HCT116 (cell line): ENCODE measurements at regions not wholly inside any gene's neighbourhood (a gene's known extent, or its start where the extent isn't known, plus 50 kb on each side); places are given as distances from the start of the nearest gene placed in this dataset.
A peak's percentile ranks its signal among the peaks of the same experiment; 100 is the strongest.

Experiments used
- ATAC-seq: fragments of 200-7000 bp; cut with Tn5 transposase; 2 replicates; pipeline ENCODE4 v1.9.1; 2020; ENCODE audit warnings: mild to moderate bottlenecking, moderate library complexity
- BruUV-seq: library from RNA; stranded (reverse); fragments of 400-500 nt; replicated peaks from 2 replicates; lab custom pipeline; 2021; lab: Mats Ljungman, UMichigan
- CTCF ChIA-PET: fragments of 300-600 bp; sonication (Branson Sonifier 250); formaldehyde crosslinking; loops from one replicate; lab custom pipeline; 2021; ENCODE audit warnings: antibody characterized with exemption; lab: Charles Lee
- POLR2A ChIA-PET: fragments of 300-600, 350-600 bp; sonication (Branson Sonifier 250); formaldehyde crosslinking; loops from one replicate; lab custom pipeline; 2021; ENCODE audit warnings: antibody characterized with exemption; lab: Charles Lee
- RAD21 ChIA-PET, 2 experiments: fragments of 300-600 bp; sonication (Branson Sonifier 250); formaldehyde crosslinking; loops; one replicate each; lab custom pipeline; 2023; ENCODE audit warnings: low total read pairs in 2 of 2; ENCODE audit not compliant: uncharacterized antibody in 2 of 2, unreplicated experiment in 2 of 2, low non-redundant PET in 1 of 2; lab: Charles Lee
- DNase-seq: peaks from one replicate; pipeline ENCODE4 v3.0.0-alpha.2; 2010; ENCODE audit warnings: low read depth, low spot score
- H2AFZ ChIP-seq: fragments of 200-600 bp; shearing (Covaris generic), sonication (generic); 2 replicates; pipeline ENCODE4 v1.6.1; 2017; ENCODE audit warnings: low read depth, mixed run types, mixed read lengths, antibody characterized with exemption, low read length; ENCODE audit not compliant: poor library complexity, severe bottlenecking
- H3K27ac ChIP-seq: 2 replicates; pipeline ENCODE4 v1.5.1; 2012; ENCODE audit warnings: low read depth, low read length
- H3K27me3 ChIP-seq: fragments of 200-600 bp; sonication (generic); 2 replicates; pipeline ENCODE4 v1.6.1; 2016; ENCODE audit warnings: mixed run types, low read length, mixed read lengths; ENCODE audit not compliant: insufficient read depth
- H3K36me3 ChIP-seq, 2 experiments: fragments of 200-500 bp in 1 of 2; fragments of 200-600 bp in 1 of 2; sonication (Bioruptor generic) in 1 of 2; sonication (generic) in 1 of 2; 2 replicates each; pipeline versions ENCODE4 v1.5.1 to v1.6.1; 2014 to 2016; ENCODE audit warnings: low read length in 2 of 2, inconsistent platforms in 1 of 2, mixed read lengths in 1 of 2, mixed run types in 1 of 2; ENCODE audit not compliant: insufficient read depth in 2 of 2, control insufficient read depth in 1 of 2
- H3K4me1 ChIP-seq, 2 experiments: fragments of 200-600 bp in 1 of 2; sonication (generic) in 1 of 2; 2 replicates each; pipeline versions ENCODE4 v1.5.1 to v1.6.1; 2012 to 2017; ENCODE audit warnings: low read length in 2 of 2, inconsistent platforms in 1 of 2, mild to moderate bottlenecking in 1 of 2, mixed read lengths in 1 of 2, mixed run types in 1 of 2, moderate library complexity in 1 of 2; ENCODE audit not compliant: insufficient read depth in 2 of 2, control insufficient read depth in 1 of 2
- H3K4me2 ChIP-seq: fragments of 200-600 bp; sonication (generic); 2 replicates; pipeline ENCODE4 v1.6.1; 2017; ENCODE audit warnings: mixed run types, low read length, mixed read lengths
- H3K4me3 ChIP-seq, 2 experiments: fragments of 200-600 bp in 1 of 2; sonication (generic) in 1 of 2; replicated peaks in 1 of 2; 2 replicates each; pipeline ENCODE4 v1.5.1; 2011 to 2016; ENCODE audit warnings: low read length in 2 of 2, control low read depth in 1 of 2, low read depth in 1 of 2, mild to moderate bottlenecking in 1 of 2, mixed read lengths in 1 of 2, mixed run types in 1 of 2
- H3K79me2 ChIP-seq: fragments of 200-600 bp; sonication (generic); 2 replicates; pipeline ENCODE4 v1.6.1; 2017; ENCODE audit warnings: mild to moderate bottlenecking, mixed run types, low read length, moderate library complexity, mixed read lengths; ENCODE audit not compliant: insufficient read depth
- H3K9ac ChIP-seq: fragments of 200-600 bp; sonication (generic); 2 replicates; pipeline ENCODE4 v1.6.1; 2016; ENCODE audit warnings: low read length, mixed read lengths
- H3K9me2 ChIP-seq: fragments of 200-600 bp; sonication (generic), shearing (Covaris generic); 2 replicates; pipeline ENCODE4 v1.6.1; 2017; ENCODE audit warnings: mixed run types, mild to moderate bottlenecking, moderate library complexity; ENCODE audit not compliant: insufficient read depth
- H3K9me3 ChIP-seq, 2 experiments: fragments of 200-500 bp in 1 of 2; fragments of 200-600 bp in 1 of 2; sonication (Bioruptor generic) in 1 of 2; sonication (generic) in 1 of 2; 2 replicates each; pipeline ENCODE4 v1.6.1; 2014 to 2017; ENCODE audit warnings: low read length in 2 of 2, mixed read lengths in 2 of 2, inconsistent platforms in 1 of 2, low read depth in 1 of 2, mild to moderate bottlenecking in 1 of 2, mixed run types in 1 of 2, moderate library complexity in 1 of 2; ENCODE audit not compliant: control insufficient read depth in 1 of 2, insufficient read depth in 1 of 2
- H4K20me1 ChIP-seq: fragments of 200-600 bp; sonication (generic), shearing (Covaris generic); 2 replicates; pipeline ENCODE4 v1.6.1; 2017; ENCODE audit warnings: mixed run types, mild to moderate bottlenecking, moderate library complexity; ENCODE audit not compliant: insufficient read depth
- CBX3 ChIP-seq: IDR thresholded peaks from 2 replicates; pipeline ENCODE4 v1.6.1; 2012; ENCODE audit warnings: low read depth
- EGR1 ChIP-seq: IDR thresholded peaks from 2 replicates; pipeline ENCODE4 v1.6.1; 2012; ENCODE audit warnings: low read depth
- RAD21 ChIP-seq: IDR thresholded peaks from 2 replicates; pipeline ENCODE4 v1.6.1; 2012; ENCODE audit warnings: low read depth, mild to moderate bottlenecking
- SRF ChIP-seq: IDR thresholded peaks from 2 replicates; pipeline ENCODE4 v1.6.1; 2012; ENCODE audit warnings: low read depth
- TCF7L2 ChIP-seq: IDR thresholded peaks from 2 replicates; pipeline ENCODE4 v1.7.0; 2011; ENCODE audit warnings: borderline replicate concordance, inconsistent platforms; ENCODE audit not compliant: insufficient read depth, insufficient read length; ENCODE audit errors: extremely low read depth
- intact Hi-C: fragments of 100-400 bp; cut with micrococcal nuclease; formaldehyde crosslinking; loops from 2 replicates; pipeline ENCODE4 v1.10.0; 2022

DNA sequence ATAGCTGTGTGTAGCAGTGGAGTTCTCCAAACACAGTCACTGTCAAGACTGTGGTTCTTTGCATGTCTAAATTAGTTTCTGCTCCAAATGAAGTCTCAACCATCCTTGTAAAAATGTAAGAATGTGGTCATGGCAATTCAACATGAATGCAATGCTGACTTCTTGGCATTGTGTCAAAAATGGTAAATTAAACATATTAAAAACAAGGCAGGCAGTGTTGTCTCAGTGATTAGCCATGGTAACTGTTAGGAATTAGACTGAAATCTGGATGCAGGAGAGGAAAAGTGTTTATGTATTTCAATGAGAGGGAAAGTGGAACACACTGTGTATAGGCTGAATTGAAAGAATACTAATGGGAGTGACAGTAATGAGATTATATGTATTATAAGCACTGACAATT, 597.2 kb downstream of the EDEM1 start:
- no peak overlapping the region for H3K4me2 ChIP-seq
- ChIA-PET CTCF (no interaction called here), RAD21 (no interaction called here), POLR2A (no interaction called here)
- H4K20me1 ChIP-seq: no peaks in the 10 kb centered on the region
- H3K9me2 ChIP-seq: no peaks in the 10 kb centered on the region
- H3K9ac ChIP-seq: no peak overlapping the region
- no peak overlapping the region for H2AFZ ChIP-seq
- H3K9me3 ChIP-seq: no peaks in the 10 kb centered on the region
- no peak overlapping the region for H3K4me3 ChIP-seq
- no peaks in the 10 kb centered on the region for H3K79me2 ChIP-seq
- H3K27me3 ChIP-seq: no peaks in the 10 kb centered on the region
- intact Hi-C loops: no loop called here
- TF ChIP-seq TCF7L2 (no peak), EGR1 (no peak), SRF (no peak)
- DNase-seq (no peak), ATAC-seq (no peak)
- H3K4me1 ChIP-seq: no peaks in the 10 kb centered on the region
- H3K27ac ChIP-seq: no peak overlapping the region
- H3K36me3 ChIP-seq: no peaks in the 10 kb centered on the region
- no TSS peak for BruUV-seq

- ChIA-PET CTCF (interaction anchor here (2.4 kb wide), 1 partner anchor 11 kb away, joined by 5 read pairs; no protein-coding TSS in a partner anchor), POLR2A (no interaction called here), RAD21 (interaction anchor here in 1 of 2 experiments (0.6 kb wide), 1 partner anchor 49 kb away, joined by 4 read pairs; no protein-coding TSS in a partner anchor)
- no peak overlapping the region for H3K4me2 ChIP-seq
- no TSS peak for BruUV-seq
- H3K27me3 ChIP-seq: no peaks in the 10 kb centered on the region
- no peaks in the 10 kb centered on the region for H3K79me2 ChIP-seq
- ATAC-seq: peak; percentile 47; the same call in 1 of the 2 replicates
- H4K20me1 ChIP-seq: no peaks in the 10 kb centered on the region
- H2AFZ ChIP-seq: no peak overlapping the region
- DNase-seq: no peak
- TF ChIP-seq EGR1 (no peak), CBX3 (no peak), RAD21 (peak; percentile 36)
- no peak overlapping the region for H3K9ac ChIP-seq
- H3K27ac ChIP-seq: no peak overlapping the region
- intact Hi-C loops: no loop called here
- no peak overlapping the region for H3K4me3 ChIP-seq
- H3K9me2 ChIP-seq: no peaks in the 10 kb centered on the region
- H3K4me1 ChIP-seq: peaks cover 0 to 10% of the 10 kb centered on the region in 2 experiments; a peak in 2 of 4 replicates
- H3K36me3 ChIP-seq: no peaks in the 10 kb centered on the region
- no peaks in the 10 kb centered on the region for H3K9me3 ChIP-seq
Observed at GRCh38 chr3:5787861-5788488, 600.5 kb downstream of the EDEM1 start.
